DMS 273 treated with DMSO at 0.1 percent for 48 hours (cell line): ENCODE measurements at regions not wholly inside any gene's neighbourhood (a gene's known extent, or its start where the extent isn't known, plus 50 kb on each side); places are given as distances from the start of the nearest gene placed in this dataset.
"Not testable (repeated sequence)": the region's sequence is repeated elsewhere in the genome, so short reads cannot be mapped to it uniquely, and the experiment has no call there.

Experiments used
- DNase-seq: peaks from one replicate; lab custom pipeline; 2025; lab: John Stamatoyannopoulos, UW

- no peak for DNase-seq
Observed at GRCh38 chr7:63105978-63106377, 892.7 kb upstream of the ZNF722 start.

DNA sequence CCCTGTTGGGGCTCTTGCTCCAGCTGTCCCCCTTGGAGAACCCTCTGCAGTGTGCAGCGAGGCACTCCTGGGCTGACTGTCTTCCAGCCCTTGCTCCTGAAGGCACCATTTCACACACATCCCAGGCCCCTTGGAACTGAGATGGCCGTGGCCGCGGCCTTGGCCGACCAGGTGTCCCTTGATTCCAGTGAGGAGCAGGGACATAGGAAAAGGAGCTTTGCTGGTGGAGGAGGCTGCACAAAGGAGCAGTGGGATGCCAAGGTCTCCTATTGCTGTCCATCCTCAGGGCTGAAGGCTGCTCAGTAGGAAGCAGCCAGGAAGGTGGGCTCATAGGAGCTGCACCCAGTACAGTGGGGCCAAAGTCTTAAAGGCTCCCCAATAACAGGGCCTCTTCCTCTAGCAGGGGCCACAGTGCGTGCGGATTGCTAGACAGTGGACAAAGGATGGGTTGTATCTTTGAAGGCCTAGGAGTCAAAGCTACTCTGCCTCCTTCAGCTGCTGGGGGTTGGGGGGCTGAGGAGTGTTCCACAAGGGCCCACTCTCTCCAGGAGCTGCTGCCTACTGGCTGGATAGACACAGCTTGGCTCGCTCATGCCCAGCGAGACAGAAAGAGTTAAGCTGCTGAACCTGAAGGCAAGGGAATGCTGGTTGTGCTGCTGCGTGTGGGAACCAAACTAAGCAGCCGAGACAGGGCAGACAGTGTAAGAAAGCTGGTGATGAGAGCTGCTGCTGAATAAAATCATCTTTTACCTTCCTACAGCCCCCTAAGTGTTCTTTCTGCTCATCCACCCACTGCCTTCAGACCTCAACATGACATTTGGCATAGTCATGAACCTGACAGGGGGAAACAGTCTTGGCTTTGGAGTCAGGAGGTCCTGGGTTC is 891.9 kb upstream of the ZNF722 start:
- DNase-seq: no peak

DNA sequence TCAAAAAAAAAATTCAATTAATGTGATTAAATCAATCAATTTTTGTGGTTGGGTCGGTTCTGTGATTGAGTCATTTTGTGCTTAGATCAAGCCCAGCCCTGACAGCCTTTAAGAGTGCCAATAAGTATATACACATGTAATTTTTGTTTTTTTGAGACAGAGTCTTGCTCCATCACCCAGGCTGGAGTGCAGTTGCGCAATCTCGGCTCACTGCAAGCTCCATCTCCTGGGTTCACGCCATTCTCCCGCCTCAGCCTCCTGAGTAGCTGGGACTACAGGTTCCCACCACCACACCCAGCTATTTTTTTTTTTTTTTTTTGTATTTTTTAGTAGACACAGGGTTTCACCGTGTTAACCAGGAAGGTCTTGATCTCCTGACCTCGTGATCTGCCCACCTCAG is 887.1 kb upstream of the ZNF722 start:
- not testable (repeated sequence) for DNase-seq

DNA sequence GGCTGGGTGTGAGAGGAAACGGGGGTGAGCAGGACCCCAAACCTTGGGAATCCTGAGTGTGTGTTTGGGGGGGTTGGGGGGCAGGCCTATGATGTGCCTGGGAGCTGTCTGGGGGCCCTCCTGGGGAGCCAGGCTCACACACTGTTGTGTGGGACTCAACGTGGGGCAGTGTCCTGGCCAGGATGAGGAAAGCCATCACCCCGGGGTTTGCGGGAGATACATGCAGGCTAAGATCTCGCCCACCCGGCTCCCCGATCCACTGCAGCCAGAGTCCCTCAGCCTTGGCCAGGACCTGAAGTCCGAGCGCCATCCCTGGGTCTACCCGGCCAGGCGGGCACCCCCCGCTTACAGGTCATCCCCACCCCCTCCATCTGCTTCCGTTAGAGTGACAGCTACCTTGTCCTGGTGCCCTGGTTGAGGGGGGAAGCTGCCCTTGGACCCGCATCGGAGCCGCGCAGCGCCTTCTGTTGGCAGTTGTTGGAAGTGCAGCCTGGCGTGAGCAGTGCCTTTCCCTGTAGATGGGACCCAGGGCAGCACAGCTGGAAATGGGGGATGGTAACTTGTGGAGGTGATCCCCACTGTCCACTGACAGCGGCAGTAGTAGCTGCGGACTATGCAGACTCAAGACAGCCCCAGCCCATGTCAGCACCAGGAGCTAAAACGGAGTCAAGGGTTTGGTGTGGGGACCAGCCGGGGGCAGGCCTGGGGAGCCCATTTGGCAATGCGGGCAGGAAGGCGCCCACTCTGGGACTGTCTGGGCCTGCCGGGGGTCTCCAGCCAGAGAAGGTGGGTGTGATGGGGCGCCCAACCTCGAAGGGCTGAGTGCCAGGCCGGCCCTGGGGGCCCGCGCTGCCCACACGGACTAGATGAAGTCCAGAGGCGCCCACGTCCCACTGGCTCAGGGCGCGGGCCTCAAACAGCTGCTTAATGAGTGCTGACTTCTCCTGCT is 885.6 kb upstream of the ZNF722 start:
- no peak for DNase-seq

GRCh38 chr7:63113713-63114285 is 884.9 kb upstream of the ZNF722 start:
- DNase-seq: no peak

GRCh38 chr7:63114371-63114985 is 884.2 kb upstream of the ZNF722 start:
- DNase-seq: no peak
